ENCODE measurements at regions not wholly inside any gene's neighbourhood (a gene's known extent, or its start where the extent isn't known, plus 50 kb on each side); places are given as distances from the start of the nearest gene placed in this dataset.

GRCh38 chr6:6395581-6396197, 75.2 kb upstream of the F13A1 start:
- CTCF ChIA-PET, result no interaction called here
- BruUV-seq (replicated peaks), result no TSS peak
- no peak for ATAC-seq

More at GRCh38 chr6:6395581-6396197, 75.2 kb upstream of the F13A1 start:
- Histone ChIP-seq H3K79me2 (ENCODE audit: insufficient read depth, low read length) (no peaks in the 10 kb centered on the region), H3K36me3 (ENCODE audit: control insufficient read depth in 1 of 2, insufficient read depth in 2 of 2, low read length in 2 of 2) (no peaks in the 10 kb centered on the region), H2AFZ (ENCODE audit: low read depth, low read length, poor library complexity, severe bottlenecking) (no peak overlapping the region), H3K4me2 (ENCODE audit: low read length) (no peak overlapping the region), H3K4me3 (replicated peaks in 1 of 2; ENCODE audit: low read depth in 1 of 2, low read length in 2 of 2) (no peak overlapping the region), H3K4me1 (ENCODE audit: control insufficient read depth in 1 of 2, insufficient read depth in 2 of 2, low read length in 2 of 2) (no peaks in the 10 kb centered on the region), H4K20me1 (ENCODE audit: insufficient read depth) (no peaks in the 10 kb centered on the region), H3K9me3 (ENCODE audit: control insufficient read depth in 1 of 2, insufficient read depth in 1 of 2, low read depth in 1 of 2, low read length in 2 of 2) (no peaks in the 10 kb centered on the region), H3K27me3 (ENCODE audit: insufficient read depth, low read length) (peaks cover 30% of the 10 kb centered on the region), H3K9ac (ENCODE audit: low read length) (no peak overlapping the region), H3K27ac (ENCODE audit: low read depth, low read length) (no peak overlapping the region), H3K9me2 (ENCODE audit: insufficient read depth) (no peaks in the 10 kb centered on the region)
- no peak for TF ChIP-seq MAX (IDR thresholded peaks at IDR 0.05)
- no peak for TF ChIP-seq TCF7L2 (IDR thresholded peaks at IDR 0.05; ENCODE audit: borderline replicate concordance, extremely low read depth, insufficient read depth, insufficient read length)
- no peak for TF ChIP-seq RAD21 (IDR thresholded peaks at IDR 0.05; ENCODE audit: low read depth)
- no peak for TF ChIP-seq ELF1 (IDR thresholded peaks at IDR 0.05; ENCODE audit: borderline replicate concordance, low read depth)
- TF ChIP-seq POLR2A (IDR thresholded peaks at IDR 0.05; ENCODE audit: borderline replicate concordance, extremely low read depth, insufficient read depth, insufficient read length), result no peak
- no peak for TF ChIP-seq CBX3 (IDR thresholded peaks at IDR 0.05; ENCODE audit: low read depth)
- TF ChIP-seq EZH2 (IDR thresholded peaks at IDR 0.05), result no peak
- TF ChIP-seq CEBPB (IDR thresholded peaks at IDR 0.05; ENCODE audit: low read depth), result no peak
- no peak for TF ChIP-seq JUND (IDR thresholded peaks at IDR 0.05)
- TF ChIP-seq SP1 (IDR thresholded peaks at IDR 0.05; ENCODE audit: low read depth), result no peak
- no peak for TF ChIP-seq ZBTB33 (IDR thresholded peaks at IDR 0.05; ENCODE audit: extremely low read depth, insufficient replicate concordance, low read length)
- no peak for TF ChIP-seq YY1 (IDR thresholded peaks at IDR 0.05; ENCODE audit: extremely low read depth, insufficient replicate concordance, low read depth, low read length)
- TF ChIP-seq POLR2AphosphoS5 (IDR thresholded peaks at IDR 0.05; ENCODE audit: low read depth, low read length), result no peak
- no peak for TF ChIP-seq CTCF (IDR thresholded peaks at IDR 0.05 in 2 of 3, conservative IDR thresholded peaks at IDR 0.05 in 1 of 3; ENCODE audit: borderline replicate concordance in 1 of 3, insufficient read depth in 1 of 3, low read depth in 2 of 3, low read length in 2 of 3)
- no peak for TF ChIP-seq ZFX (IDR thresholded peaks at IDR 0.05)
- POLR2A ChIA-PET, result no interaction called here
- no peak for DNase-seq (ENCODE audit: low read depth, low spot score)
- RAD21 ChIA-PET (ENCODE audit: low non-redundant PET in 1 of 2, low total read pairs in 2 of 2, uncharacterized antibody in 2 of 2, unreplicated experiment in 2 of 2), result no interaction called here
- intact Hi-C loops (cut with micrococcal nuclease), result no loop called here

Measured in HCT116 (cell line).